Cardiac muscle cell (in vitro differentiated cells and primary cell): ENCODE measurements at regions not wholly inside any gene's neighbourhood (a gene's known extent, or its start where the extent isn't known, plus 50 kb on each side); places are given as distances from the start of the nearest gene placed in this dataset.

Source experiments
- DNase-seq, 2 donors: peaks; one replicate each; pipeline versions ENCODE4 v3.0.0 to v3.0.0-alpha.2; 2010 to 2017; ENCODE audit warnings: low read depth in 1 of 2, low spot score in 1 of 2
- H3K27ac ChIP-seq: fragments of 200-600 bp; sonication (generic); 2 replicates; pipeline ENCODE4 v1.5.1; 2016
- H3K27me3 ChIP-seq: fragments of 200-600 bp; sonication (generic); 2 replicates; pipeline ENCODE4 v1.6.0; 2016; ENCODE audit warnings: control low read depth
- H3K36me3 ChIP-seq: fragments of 200-600 bp; sonication (generic); 2 replicates; pipeline ENCODE4 v1.5.1; 2016; ENCODE audit warnings: control low read depth
- H3K4me1 ChIP-seq: fragments of 200-600 bp; sonication (generic); 2 replicates; pipeline ENCODE4 v1.8.1; 2017; ENCODE audit warnings: low read depth, mild to moderate bottlenecking, mixed run types
- H3K4me3 ChIP-seq: fragments of 200-600 bp; sonication (generic); 2 replicates; pipeline ENCODE4 v1.5.1; 2016; ENCODE audit warnings: mild to moderate bottlenecking
- H3K9me3 ChIP-seq: fragments of 200-600 bp; sonication (generic); 2 replicates; pipeline ENCODE4 v1.5.1; 2017; ENCODE audit warnings: low read depth, mild to moderate bottlenecking, control low read depth
- CTCF ChIP-seq: IDR thresholded peaks from 2 replicates; pipeline ENCODE4 v1.5.1; 2012; ENCODE audit warnings: low read depth, mild to moderate bottlenecking, low read length

DNA sequence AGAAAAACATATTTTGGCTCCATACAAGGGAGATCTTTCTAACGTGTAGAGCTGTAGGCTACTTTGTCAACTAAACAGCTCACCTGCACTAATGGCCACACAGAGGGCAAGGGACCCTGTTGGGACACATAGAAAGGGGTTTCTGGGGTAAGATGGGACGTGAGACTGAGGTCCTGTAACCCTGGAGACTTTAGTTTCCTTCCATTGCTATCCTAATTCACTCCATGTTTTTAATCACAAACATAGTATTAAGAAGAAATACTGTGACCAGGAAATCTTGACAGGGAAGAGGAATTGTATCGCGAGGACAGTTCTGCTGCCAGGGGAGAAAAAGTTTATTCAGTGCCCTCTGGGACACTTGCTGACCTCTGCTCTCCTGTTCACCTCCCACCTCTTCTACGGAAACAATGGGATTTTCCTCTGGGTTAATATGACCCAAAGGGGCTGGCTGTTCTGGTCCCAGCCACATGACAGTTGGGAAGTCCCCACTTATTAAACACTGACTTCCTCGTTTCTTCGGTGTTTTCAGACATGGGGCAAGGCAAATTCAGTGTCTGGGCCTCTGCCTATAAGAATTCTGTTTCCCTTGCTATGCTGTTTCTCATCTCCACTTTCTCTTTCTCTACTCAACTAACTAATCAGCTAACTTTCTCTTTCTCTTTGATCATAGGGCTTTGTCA lies 106.9 kb upstream of the SEMA6A start:
- Histone ChIP-seq H3K4me1 (no peaks in the 10 kb centered on the region), H3K4me3 (no peak overlapping the region), H3K27me3 (no peaks in the 10 kb centered on the region), H3K36me3 (no peaks in the 10 kb centered on the region), H3K9me3 (no peaks in the 10 kb centered on the region), H3K27ac (no peak overlapping the region)
- TF ChIP-seq CTCF, result no peak
- DNase-seq, result no peak

DNA sequence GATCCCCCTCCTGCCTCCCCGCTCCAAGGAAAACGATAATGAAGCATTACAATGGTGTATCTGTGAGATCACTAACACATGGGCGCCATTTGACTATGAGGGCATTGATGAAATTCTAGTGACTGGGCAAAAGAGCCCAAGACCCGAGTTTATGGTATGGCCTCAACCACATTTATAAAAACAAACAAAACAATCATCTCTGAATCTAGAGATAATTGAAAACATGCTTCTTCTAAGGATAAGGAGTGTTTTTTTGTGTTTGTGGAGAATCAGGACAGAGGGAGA lies 100.9 kb upstream of the SEMA6A start:
- Histone ChIP-seq H3K4me1 (no peaks in the 10 kb centered on the region), H3K36me3 (no peaks in the 10 kb centered on the region), H3K4me3 (no peak overlapping the region), H3K27ac (no peak overlapping the region), H3K27me3 (no peaks in the 10 kb centered on the region), H3K9me3 (no peaks in the 10 kb centered on the region)
- no peak for DNase-seq
- no peak for TF ChIP-seq CTCF

GRCh38 chr5:116674881-116675625 lies 100.4 kb upstream of the SEMA6A start:
- Histone ChIP-seq H3K4me1 (no peaks in the 10 kb centered on the region), H3K9me3 (no peaks in the 10 kb centered on the region), H3K4me3 (no peak overlapping the region), H3K36me3 (no peaks in the 10 kb centered on the region), H3K27ac (no peak overlapping the region), H3K27me3 (no peaks in the 10 kb centered on the region)
- DNase-seq, result peak in 1 of 2 donors; percentile 1
- no peak for TF ChIP-seq CTCF

DNA sequence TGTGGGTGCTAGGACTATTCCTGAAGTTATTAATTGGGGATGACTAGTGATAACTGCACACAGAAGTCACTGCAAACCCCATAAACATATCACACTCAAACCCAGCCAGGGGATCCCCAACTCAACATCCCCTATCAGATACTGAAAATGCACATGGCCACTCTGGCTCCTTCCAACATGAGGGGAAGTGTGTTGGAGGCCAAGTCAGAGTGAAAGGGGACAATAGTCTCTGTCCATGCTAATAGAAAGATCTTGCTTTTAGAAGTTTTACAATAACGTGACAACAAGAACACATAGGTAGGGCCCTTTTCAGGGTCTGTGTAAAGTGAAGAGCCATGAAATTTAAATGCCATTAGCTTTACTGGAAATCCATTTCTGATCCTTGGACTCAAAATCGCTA lies 98.8 kb upstream of the SEMA6A start:
- no peaks in the 10 kb centered on the region for H3K4me1 ChIP-seq
- no peaks in the 10 kb centered on the region for H3K9me3 ChIP-seq
- no peak overlapping the region for H3K27ac ChIP-seq
- H3K27me3 ChIP-seq, result no peaks in the 10 kb centered on the region
- no peaks in the 10 kb centered on the region for H3K36me3 ChIP-seq
- no peak for DNase-seq
- H3K4me3 ChIP-seq, result no peak overlapping the region
- no peak for TF ChIP-seq CTCF

- no peak overlapping the region for H3K4me3 ChIP-seq
- TF ChIP-seq CTCF, result no peak
These were observed 97.6 kb upstream of the SEMA6A start for GRCh38 chr5:116672203-116672602.

More at GRCh38 chr5:116672203-116672602, 97.6 kb upstream of the SEMA6A start:
- Histone ChIP-seq H3K36me3 (no peaks in the 10 kb centered on the region), H3K27ac (no peak overlapping the region), H3K27me3 (no peaks in the 10 kb centered on the region), H3K9me3 (no peaks in the 10 kb centered on the region), H3K4me1 (no peaks in the 10 kb centered on the region)
- DNase-seq, result no peak
